NCI-H1105 treated with DMSO at 0.1 percent for 48 hours (cell line): ENCODE measurements at regions not wholly inside any gene's neighbourhood (a gene's known extent, or its start where the extent isn't known, plus 50 kb on each side); places are given as distances from the start of the nearest gene placed in this dataset.

Experiments used
- DNase-seq: peaks from one replicate; lab custom pipeline; 2025; lab: John Stamatoyannopoulos, UW

- no peak for DNase-seq
These were observed 97.6 kb downstream of the HMX1 start for GRCh38 chr4:8774071-8774470.

- DNase-seq: no peak
These were observed 98.3 kb downstream of the HMX1 start for GRCh38 chr4:8773124-8773931.

- DNase-seq: no peak
These were observed 99.0 kb downstream of the HMX1 start for GRCh38 chr4:8772499-8773123.

- DNase-seq: no peak
These were observed 100.0 kb downstream of the HMX1 start for GRCh38 chr4:8771666-8772065.

- no peak for DNase-seq
These were observed 100.4 kb downstream of the HMX1 start for GRCh38 chr4:8771258-8771590.

- DNase-seq: no peak
These were observed 101.0 kb downstream of the HMX1 start for GRCh38 chr4:8770518-8771257.

- no peak for DNase-seq
These were observed 101.8 kb downstream of the HMX1 start for GRCh38 chr4:8769645-8770517.

GRCh38 chr4:8768357-8768999 lies 103.2 kb downstream of the HMX1 start:
- DNase-seq: no peak

- no peak for DNase-seq
These were observed 105.0 kb downstream of the HMX1 start for GRCh38 chr4:8766610-8767009.

GRCh38 chr4:8765631-8766590 lies 105.7 kb downstream of the HMX1 start:
- no peak for DNase-seq

- no peak for DNase-seq
These were observed 106.6 kb downstream of the HMX1 start for GRCh38 chr4:8765084-8765483.

- DNase-seq: no peak
These were observed 107.4 kb downstream of the HMX1 start for GRCh38 chr4:8763966-8764901.

- DNase-seq: no peak
These were observed 108.5 kb downstream of the HMX1 start for GRCh38 chr4:8762951-8763735.

- no peak for DNase-seq
These were observed 109.3 kb downstream of the HMX1 start for GRCh38 chr4:8762356-8762755.

GRCh38 chr4:8761824-8762205 lies 109.8 kb downstream of the HMX1 start:
- no peak for DNase-seq

GRCh38 chr4:8761167-8761823 lies 110.3 kb downstream of the HMX1 start:
- no peak for DNase-seq

GRCh38 chr4:8760561-8760960 lies 111.1 kb downstream of the HMX1 start:
- no peak for DNase-seq

GRCh38 chr4:8759987-8760386 lies 111.7 kb downstream of the HMX1 start:
- no peak for DNase-seq
